ENCODE measurements at regions not wholly inside any gene's neighbourhood (a gene's known extent, or its start where the extent isn't known, plus 50 kb on each side); places are given as distances from the start of the nearest gene placed in this dataset.
"Not testable (repeated sequence)": the region's sequence is repeated elsewhere in the genome, so short reads cannot be mapped to it uniquely, and the experiment has no call there.

DNA sequence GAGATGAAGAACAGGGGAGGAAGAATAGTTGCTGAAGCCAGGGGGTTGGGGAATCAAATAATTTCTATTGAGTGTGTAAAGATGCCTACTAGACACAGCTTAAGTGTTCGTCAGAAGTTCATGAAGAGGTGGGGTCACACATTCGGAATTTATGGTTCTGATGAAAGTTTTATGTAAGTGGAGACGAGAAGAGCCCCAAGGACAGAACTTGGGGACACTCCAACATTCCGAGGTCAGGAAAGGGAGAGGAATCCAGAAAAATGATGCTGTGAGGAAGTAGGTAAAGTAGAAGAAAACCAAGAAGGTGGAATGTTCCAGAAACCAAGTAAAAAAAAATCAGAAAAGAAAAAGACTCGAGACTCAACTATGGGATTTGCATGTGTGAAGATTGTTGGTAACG is 272.5 kb downstream of the SIPA1L2 start:
- no peaks in the 10 kb centered on the region for H3K9me3 ChIP-seq (ENCODE audit: control insufficient read depth, low read length, poor library complexity, severe bottlenecking)
- DNase-seq (no peak), ATAC-seq (no peak)
- H3K36me3 Mint-ChIP-seq (ENCODE audit: low read depth), result no peaks in the 10 kb centered on the region
- no peaks in the 10 kb centered on the region for H3K4me1 Mint-ChIP-seq
- H3K4me3 Mint-ChIP-seq, result no peak overlapping the region
- peaks cover 14% of the 10 kb centered on the region for H3K27me3 Mint-ChIP-seq
- H3K27ac Mint-ChIP-seq, result no peak overlapping the region

- Mint-ChIP-seq H3K27me3 (peaks cover 21% of the 10 kb centered on the region), H3K27ac (no peak overlapping the region), H3K4me1 (no peaks in the 10 kb centered on the region), H3K4me3 (no peak overlapping the region), H3K36me3 (ENCODE audit: low read depth) (no peaks in the 10 kb centered on the region)
- ATAC-seq (no peak), DNase-seq (no peak)
- H3K9me3 ChIP-seq (ENCODE audit: control insufficient read depth, low read length, poor library complexity, severe bottlenecking), result no peaks in the 10 kb centered on the region
Observed at GRCh38 chr1:232355162-232356006, 274.5 kb downstream of the SIPA1L2 start.

GRCh38 chr1:232353001-232353400 is 276.9 kb downstream of the SIPA1L2 start:
- ATAC-seq, result no peak
- no peak for DNase-seq
- no peaks in the 10 kb centered on the region for H3K36me3 Mint-ChIP-seq (ENCODE audit: low read depth)

DNA sequence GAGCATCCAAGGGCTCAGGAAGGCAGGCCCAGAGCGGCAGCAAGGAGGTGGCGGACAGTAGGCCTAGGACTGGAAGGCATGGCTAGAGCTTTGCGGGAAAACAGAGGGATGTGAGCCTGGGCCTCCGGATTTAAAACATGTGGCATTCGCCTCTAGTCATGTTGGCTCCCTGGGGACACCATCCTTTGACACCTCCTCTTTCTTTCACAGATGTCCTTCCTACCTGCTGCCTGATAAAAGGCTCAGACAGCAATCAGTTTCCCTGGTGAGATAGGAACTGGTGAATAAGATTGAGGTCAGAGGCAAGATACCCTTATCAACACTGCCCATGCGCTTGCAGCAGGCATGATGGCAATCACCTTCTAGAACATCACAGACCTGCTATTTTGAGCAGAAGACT is 277.6 kb downstream of the SIPA1L2 start:
- Mint-ChIP-seq H3K36me3 (ENCODE audit: low read depth) (no peaks in the 10 kb centered on the region), H3K27me3 (peaks cover 34% of the 10 kb centered on the region), H3K4me3 (no peak overlapping the region), H3K4me1 (no peaks in the 10 kb centered on the region), H3K27ac (no peak overlapping the region)
- DNase-seq, result no peak
- no peak for ATAC-seq
- no peaks in the 10 kb centered on the region for H3K9me3 ChIP-seq (ENCODE audit: control insufficient read depth, low read length, poor library complexity, severe bottlenecking)

More at GRCh38 chr1:232353001-232353400, 276.9 kb downstream of the SIPA1L2 start:
- H3K27me3 Mint-ChIP-seq, result peaks cover 34% of the 10 kb centered on the region
- H3K9me3 ChIP-seq (ENCODE audit: control insufficient read depth, low read length, poor library complexity, severe bottlenecking), result no peaks in the 10 kb centered on the region
- H3K4me1 Mint-ChIP-seq, result no peaks in the 10 kb centered on the region
- no peak overlapping the region for H3K27ac Mint-ChIP-seq
- H3K4me3 Mint-ChIP-seq, result no peak overlapping the region

DNA sequence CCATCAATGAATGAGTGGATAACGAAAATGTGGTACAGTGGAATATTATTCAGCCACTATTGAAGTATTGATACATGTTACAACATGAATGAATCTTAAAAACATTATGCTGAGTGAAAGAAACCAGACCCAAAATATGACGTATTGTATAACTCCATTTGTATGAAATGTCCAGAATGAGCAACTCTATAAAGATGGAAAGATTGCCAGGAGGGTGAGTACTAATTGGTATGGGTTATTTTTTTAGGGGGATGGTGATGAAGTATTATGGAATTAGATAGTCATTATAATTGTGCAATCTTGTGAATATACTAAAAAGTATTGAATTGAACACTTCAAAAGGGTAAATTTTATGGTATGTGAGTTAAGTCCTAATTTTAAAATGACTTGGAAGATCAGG is 278.6 kb downstream of the SIPA1L2 start:
- no peaks in the 10 kb centered on the region for H3K9me3 ChIP-seq (ENCODE audit: control insufficient read depth, low read length, poor library complexity, severe bottlenecking)
- ATAC-seq (no peak), DNase-seq (no peak)
- Mint-ChIP-seq H3K4me3 (no peak overlapping the region), H3K27me3 (peaks cover 37% of the 10 kb centered on the region), H3K4me1 (no peaks in the 10 kb centered on the region), H3K27ac (no peak overlapping the region), H3K36me3 (ENCODE audit: low read depth) (no peaks in the 10 kb centered on the region)

GRCh38 chr1:232346844-232347243 is 283.1 kb downstream of the SIPA1L2 start:
- DNase-seq (no peak), ATAC-seq (no peak)
- no peak overlapping the region for H3K4me3 Mint-ChIP-seq
- no peaks in the 10 kb centered on the region for H3K36me3 Mint-ChIP-seq (ENCODE audit: low read depth)
- no peak overlapping the region for H3K27ac Mint-ChIP-seq
- peaks cover 4% of the 10 kb centered on the region for H3K9me3 ChIP-seq (ENCODE audit: control insufficient read depth, low read length, poor library complexity, severe bottlenecking)
- H3K4me1 Mint-ChIP-seq, result no peaks in the 10 kb centered on the region
- peaks cover 24% of the 10 kb centered on the region for H3K27me3 Mint-ChIP-seq

DNA sequence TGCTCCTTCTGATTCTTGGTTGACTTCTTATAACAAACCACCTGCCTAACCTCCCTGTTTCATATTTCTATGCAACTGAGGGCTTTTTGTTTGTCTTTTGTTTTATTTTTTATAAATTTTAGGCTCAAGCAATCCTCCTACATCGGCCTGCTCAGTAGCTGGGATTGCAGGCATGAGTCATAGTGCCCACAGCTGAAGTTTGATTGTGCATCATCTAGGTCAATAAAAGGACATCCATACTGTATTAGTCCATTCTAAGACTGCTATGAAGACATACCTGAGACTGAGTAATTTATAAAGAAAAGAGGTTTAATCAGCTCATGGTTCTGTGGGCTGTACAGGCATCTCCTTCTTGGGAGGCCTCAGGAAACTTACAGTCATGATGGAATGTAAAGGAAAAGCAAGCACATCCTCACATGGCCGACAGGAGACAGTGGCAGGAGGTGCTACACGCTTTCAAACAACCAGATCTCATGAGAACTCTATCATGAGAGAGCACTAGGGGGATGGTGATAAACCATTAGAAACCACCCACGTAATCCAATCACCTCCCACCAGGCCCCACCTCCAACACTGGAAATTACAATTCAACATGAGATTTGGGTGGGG is 285.0 kb downstream of the SIPA1L2 start:
- no peaks in the 10 kb centered on the region for H3K36me3 Mint-ChIP-seq (ENCODE audit: low read depth)
- no peaks in the 10 kb centered on the region for H3K4me1 Mint-ChIP-seq
- peaks cover 4% of the 10 kb centered on the region for H3K9me3 ChIP-seq (ENCODE audit: control insufficient read depth, low read length, poor library complexity, severe bottlenecking)
- H3K4me3 Mint-ChIP-seq, result no peak overlapping the region
- no peak for ATAC-seq
- peaks cover 20% of the 10 kb centered on the region for H3K27me3 Mint-ChIP-seq
- H3K27ac Mint-ChIP-seq, result no peak overlapping the region
- no peak for DNase-seq

DNA sequence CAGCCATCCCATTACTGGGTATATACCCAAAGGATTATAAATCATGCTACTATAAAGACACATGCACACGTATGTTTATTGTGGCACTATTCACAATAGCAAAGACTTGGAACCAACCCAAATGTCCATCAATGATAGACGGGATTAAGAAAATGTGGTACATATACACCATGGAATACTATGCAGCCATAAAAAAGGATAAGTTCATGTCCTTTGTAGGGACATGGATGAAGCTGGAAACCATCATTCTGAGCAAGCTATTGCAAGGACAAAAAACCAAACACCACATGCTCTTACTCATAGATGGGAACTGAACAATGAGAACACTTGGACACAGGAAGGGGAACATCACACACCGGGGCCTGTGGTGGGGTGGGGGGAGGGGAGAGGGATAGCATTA is 285.7 kb downstream of the SIPA1L2 start:
- not testable (repeated sequence) for H3K9me3 ChIP-seq (ENCODE audit: control insufficient read depth, low read length, poor library complexity, severe bottlenecking); H3K4me1 Mint-ChIP-seq; H3K27ac Mint-ChIP-seq; DNase-seq; H3K36me3 Mint-ChIP-seq (ENCODE audit: low read depth); H3K4me3 Mint-ChIP-seq; ATAC-seq
- H3K27me3 Mint-ChIP-seq, result peaks cover 13% of the 10 kb centered on the region

- no peak for DNase-seq
- peaks cover 2% of the 10 kb centered on the region for H3K9me3 ChIP-seq (ENCODE audit: control insufficient read depth, low read length, poor library complexity, severe bottlenecking)
- H3K4me3 Mint-ChIP-seq, result no peak overlapping the region
- no peak overlapping the region for H3K27ac Mint-ChIP-seq
- H3K27me3 Mint-ChIP-seq, result peaks cover 15% of the 10 kb centered on the region
- H3K4me1 Mint-ChIP-seq, result peaks cover 10% of the 10 kb centered on the region
- ATAC-seq, result no peak
- no peaks in the 10 kb centered on the region for H3K36me3 Mint-ChIP-seq (ENCODE audit: low read depth)
Observed at GRCh38 chr1:232340446-232340845, 289.5 kb downstream of the SIPA1L2 start.

- Mint-ChIP-seq H3K27ac (no peak overlapping the region), H3K4me1 (peaks cover 22% of the 10 kb centered on the region), H3K36me3 (ENCODE audit: low read depth) (no peaks in the 10 kb centered on the region), H3K27me3 (peaks cover 17% of the 10 kb centered on the region), H3K4me3 (no peak overlapping the region)
- ATAC-seq (no peak), DNase-seq (no peak)
- no peaks in the 10 kb centered on the region for H3K9me3 ChIP-seq (ENCODE audit: control insufficient read depth, low read length, poor library complexity, severe bottlenecking)
Observed at GRCh38 chr1:232339073-232339472, 290.9 kb downstream of the SIPA1L2 start.

GRCh38 chr1:232335741-232336293 is 294.1 kb downstream of the SIPA1L2 start:
- H3K4me3 Mint-ChIP-seq, result peak overlapping the region; percentile 39
- H3K9me3 ChIP-seq (ENCODE audit: control insufficient read depth, low read length, poor library complexity, severe bottlenecking), result no peaks in the 10 kb centered on the region
- peaks cover 22% of the 10 kb centered on the region for H3K4me1 Mint-ChIP-seq
- peaks cover 26% of the 10 kb centered on the region for H3K27me3 Mint-ChIP-seq
- DNase-seq (no peak), ATAC-seq (no peak)
- no peaks in the 10 kb centered on the region for H3K36me3 Mint-ChIP-seq (ENCODE audit: low read depth)
- H3K27ac Mint-ChIP-seq, result peak overlapping the region; percentile 62

DNA sequence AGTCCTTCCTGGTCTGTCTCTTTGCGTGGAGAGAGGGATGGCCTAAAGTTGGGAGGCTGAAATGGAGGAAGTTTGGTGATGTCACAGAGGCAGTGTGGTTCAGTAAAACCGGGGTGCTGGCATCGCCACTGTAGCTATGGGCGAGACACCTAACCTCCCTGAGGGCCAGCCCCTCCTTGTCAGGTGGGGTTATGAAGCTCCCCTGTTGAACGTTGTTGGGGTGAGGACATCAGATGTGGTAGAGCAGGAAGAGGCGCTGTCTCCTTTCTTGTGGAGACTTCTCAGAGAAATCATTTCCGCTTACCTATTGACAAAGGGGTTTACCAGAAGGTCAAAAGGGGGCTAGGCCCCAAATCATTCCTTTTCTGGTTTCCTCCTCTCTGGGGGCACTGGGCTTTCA is 294.7 kb downstream of the SIPA1L2 start:
- Mint-ChIP-seq H3K27me3 (peaks cover 26% of the 10 kb centered on the region), H3K36me3 (ENCODE audit: low read depth) (no peaks in the 10 kb centered on the region), H3K4me3 (peak overlapping the region; percentile 39), H3K4me1 (peaks cover 22% of the 10 kb centered on the region), H3K27ac (peak overlapping the region; percentile 62)
- ATAC-seq (peak; percentile 96), DNase-seq (peak in 1 of 3 donors; percentile 14)
- H3K9me3 ChIP-seq (ENCODE audit: control insufficient read depth, low read length, poor library complexity, severe bottlenecking), result no peaks in the 10 kb centered on the region

- Mint-ChIP-seq H3K27ac (no peak overlapping the region), H3K4me3 (no peak overlapping the region), H3K4me1 (peaks cover 22% of the 10 kb centered on the region), H3K27me3 (peaks cover 26% of the 10 kb centered on the region), H3K36me3 (ENCODE audit: low read depth) (no peaks in the 10 kb centered on the region)
- no peak for ATAC-seq
- DNase-seq, result no peak
- no peaks in the 10 kb centered on the region for H3K9me3 ChIP-seq (ENCODE audit: control insufficient read depth, low read length, poor library complexity, severe bottlenecking)
Observed at GRCh38 chr1:232334811-232335210, 295.1 kb downstream of the SIPA1L2 start.

All from T-helper 17 cell (primary cell).